Left renal cortex interstitium (tissue), 4 donors: ENCODE measurements at regions not wholly inside any gene's neighbourhood (a gene's known extent, or its start where the extent isn't known, plus 50 kb on each side); places are given as distances from the start of the nearest gene placed in this dataset.

Experiments used
- DNase-seq, 4 donors: peaks; one replicate each; pipeline ENCODE4 v3.0.0-alpha.2; 2013; ENCODE audit warnings: low read depth in 4 of 4, low spot score in 2 of 4, missing footprints in 1 of 4

GRCh38 chr6:156391977-156392376, 385.2 kb upstream of the ARID1B start:
- no peak for DNase-seq

GRCh38 chr6:156391061-156391672, 386.0 kb upstream of the ARID1B start:
- no peak for DNase-seq

- no peak for DNase-seq
Measured at GRCh38 chr6:156390621-156391020, 386.6 kb upstream of the ARID1B start.

GRCh38 chr6:156389296-156389695, 387.9 kb upstream of the ARID1B start:
- DNase-seq, result no peak

GRCh38 chr6:156387472-156387871, 389.7 kb upstream of the ARID1B start:
- no peak for DNase-seq

GRCh38 chr6:156383059-156383458, 394.1 kb upstream of the ARID1B start:
- no peak for DNase-seq

- no peak for DNase-seq
Measured at GRCh38 chr6:156379392-156380289, 397.5 kb upstream of the ARID1B start.

GRCh38 chr6:156378853-156379252, 398.3 kb upstream of the ARID1B start:
- DNase-seq, result no peak

- DNase-seq, result no peak
Measured at GRCh38 chr6:156376091-156376490, 401.1 kb upstream of the ARID1B start.

GRCh38 chr6:156359912-156360311, 417.3 kb upstream of the ARID1B start:
- no peak for DNase-seq

GRCh38 chr6:156352861-156353260, 424.3 kb upstream of the ARID1B start:
- DNase-seq, result no peak

GRCh38 chr6:156351346-156351966, 425.7 kb upstream of the ARID1B start:
- DNase-seq, result no peak

GRCh38 chr6:156350337-156350736, 426.8 kb upstream of the ARID1B start:
- DNase-seq, result no peak

GRCh38 chr6:156348849-156349248, 428.3 kb upstream of the ARID1B start:
- no peak for DNase-seq

- no peak for DNase-seq
Measured at GRCh38 chr6:156348424-156348823, 428.8 kb upstream of the ARID1B start.

GRCh38 chr6:156347656-156348055, 429.5 kb upstream of the ARID1B start:
- DNase-seq, result no peak

GRCh38 chr6:156347246-156347645, 429.9 kb upstream of the ARID1B start:
- no peak for DNase-seq

GRCh38 chr6:156345700-156346099, 431.5 kb upstream of the ARID1B start:
- DNase-seq, result no peak

GRCh38 chr6:156344491-156344890, 432.7 kb upstream of the ARID1B start:
- DNase-seq, result no peak

GRCh38 chr6:156337801-156338200, 439.4 kb upstream of the ARID1B start:
- DNase-seq, result no peak

- no peak for DNase-seq
Measured at GRCh38 chr6:156336733-156337132, 440.4 kb upstream of the ARID1B start.

GRCh38 chr6:156336089-156336488, 441.1 kb upstream of the ARID1B start:
- no peak for DNase-seq
